Esophagus muscularis mucosa (tissue), 3 donors: ENCODE measurements at regions not wholly inside any gene's neighbourhood (a gene's known extent, or its start where the extent isn't known, plus 50 kb on each side); places are given as distances from the start of the nearest gene placed in this dataset.

Experiments used
- CTCF ChIP-seq, 3 experiments: fragments of 200-600 bp in 2 of 3; fragments of 450-650 bp in 1 of 3; sonication (generic) in 2 of 3; IDR thresholded peaks; one replicate each; pipeline ENCODE4 v1.5.1; 2017 to 2019; ENCODE audit warnings: antibody characterized with exemption in 3 of 3, mild to moderate bottlenecking in 2 of 3, moderate library complexity in 1 of 3
- POLR2A ChIP-seq: fragments of 450-650 bp; IDR thresholded peaks from one replicate; pipeline ENCODE4 v1.6.1; 2017; ENCODE audit warnings: antibody characterized with exemption, moderate library complexity, mild to moderate bottlenecking, low read depth
- POLR2AphosphoS5 ChIP-seq, 2 donors: sonication (generic); formaldehyde crosslinking; IDR thresholded peaks; one replicate each; pipeline ENCODE4 v1.6.1; 2017; ENCODE audit warnings: antibody characterized with exemption in 2 of 2

GRCh38 chr1:192724670-192725069, 84.2 kb upstream of the RGS2 start:
- TF ChIP-seq CTCF (IDR thresholded peaks at IDR 0.05) (no peak), POLR2A (no peak), POLR2AphosphoS5 (IDR thresholded peaks at IDR 0.05) (no peak)
